ENCODE measurements at regions not wholly inside any gene's neighbourhood (a gene's known extent, or its start where the extent isn't known, plus 50 kb on each side); places are given as distances from the start of the nearest gene placed in this dataset.

- Mint-ChIP-seq H3K36me3 (ENCODE audit: unreplicated experiment) (peaks cover 4% of the 10 kb centered on the region), H3K4me3 (ENCODE audit: unreplicated experiment) (no peak overlapping the region), H3K27ac (ENCODE audit: unreplicated experiment) (peak overlapping the region; percentile 34), H3K9me3 (ENCODE audit: unreplicated experiment) (peaks cover 6% of the 10 kb centered on the region), H3K4me1 (ENCODE audit: low read depth, unreplicated experiment) (peaks cover 17% of the 10 kb centered on the region), H3K27me3 (ENCODE audit: unreplicated experiment) (peaks cover 2% of the 10 kb centered on the region)
- DNase-seq: no peak
- TF ChIP-seq, protein P1, sequence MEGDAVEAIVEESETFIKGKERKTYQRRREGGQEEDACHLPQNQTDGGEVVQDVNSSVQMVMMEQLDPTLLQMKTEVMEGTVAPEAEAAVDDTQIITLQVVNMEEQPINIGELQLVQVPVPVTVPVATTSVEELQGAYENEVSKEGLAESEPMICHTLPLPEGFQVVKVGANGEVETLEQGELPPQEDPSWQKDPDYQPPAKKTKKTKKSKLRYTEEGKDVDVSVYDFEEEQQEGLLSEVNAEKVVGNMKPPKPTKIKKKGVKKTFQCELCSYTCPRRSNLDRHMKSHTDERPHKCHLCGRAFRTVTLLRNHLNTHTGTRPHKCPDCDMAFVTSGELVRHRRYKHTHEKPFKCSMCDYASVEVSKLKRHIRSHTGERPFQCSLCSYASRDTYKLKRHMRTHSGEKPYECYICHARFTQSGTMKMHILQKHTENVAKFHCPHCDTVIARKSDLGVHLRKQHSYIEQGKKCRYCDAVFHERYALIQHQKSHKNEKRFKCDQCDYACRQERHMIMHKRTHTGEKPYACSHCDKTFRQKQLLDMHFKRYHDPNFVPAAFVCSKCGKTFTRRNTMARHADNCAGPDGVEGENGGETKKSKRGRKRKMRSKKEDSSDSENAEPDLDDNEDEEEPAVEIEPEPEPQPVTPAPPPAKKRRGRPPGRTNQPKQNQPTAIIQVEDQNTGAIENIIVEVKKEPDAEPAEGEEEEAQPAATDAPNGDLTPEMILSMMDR (IDR thresholded peaks at IDR 0.05; ENCODE audit: partially characterized antibody, unreplicated experiment): no peak
These were observed 98.8 kb upstream of the GAP43 start for GRCh38 chr3:115524549-115524948.

DNA sequence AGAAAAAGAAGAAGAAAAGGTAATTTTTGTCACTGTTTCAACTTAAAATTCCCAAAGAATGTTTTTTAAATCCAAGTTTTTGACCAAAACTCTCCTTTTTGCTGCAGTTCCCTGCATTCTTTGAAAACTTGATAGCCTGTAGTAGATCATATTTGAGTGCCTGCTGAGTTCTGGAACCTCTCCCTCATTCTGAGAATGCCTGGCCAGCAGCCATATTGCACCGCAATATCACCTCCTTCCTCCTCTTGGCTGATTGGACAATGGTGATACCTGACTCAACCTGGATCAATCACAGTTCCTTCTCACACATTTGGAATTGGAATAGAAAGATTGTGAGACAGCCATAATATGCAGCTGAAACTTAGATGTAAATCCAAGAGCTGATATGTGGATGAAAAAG lies 97.6 kb upstream of the GAP43 start:
- peaks cover 4% of the 10 kb centered on the region for H3K36me3 Mint-ChIP-seq (ENCODE audit: unreplicated experiment)
- peaks cover 6% of the 10 kb centered on the region for H3K9me3 Mint-ChIP-seq (ENCODE audit: unreplicated experiment)
- peak overlapping the region; percentile 16 for H3K27ac Mint-ChIP-seq (ENCODE audit: unreplicated experiment)
- TF ChIP-seq, protein P1 (IDR thresholded peaks at IDR 0.05; ENCODE audit: partially characterized antibody, unreplicated experiment): no peak
- peaks cover 17% of the 10 kb centered on the region for H3K4me1 Mint-ChIP-seq (ENCODE audit: low read depth, unreplicated experiment)
- peaks cover 2% of the 10 kb centered on the region for H3K27me3 Mint-ChIP-seq (ENCODE audit: unreplicated experiment)
- no peak for DNase-seq
- no peak overlapping the region for H3K4me3 Mint-ChIP-seq (ENCODE audit: unreplicated experiment)

DNA sequence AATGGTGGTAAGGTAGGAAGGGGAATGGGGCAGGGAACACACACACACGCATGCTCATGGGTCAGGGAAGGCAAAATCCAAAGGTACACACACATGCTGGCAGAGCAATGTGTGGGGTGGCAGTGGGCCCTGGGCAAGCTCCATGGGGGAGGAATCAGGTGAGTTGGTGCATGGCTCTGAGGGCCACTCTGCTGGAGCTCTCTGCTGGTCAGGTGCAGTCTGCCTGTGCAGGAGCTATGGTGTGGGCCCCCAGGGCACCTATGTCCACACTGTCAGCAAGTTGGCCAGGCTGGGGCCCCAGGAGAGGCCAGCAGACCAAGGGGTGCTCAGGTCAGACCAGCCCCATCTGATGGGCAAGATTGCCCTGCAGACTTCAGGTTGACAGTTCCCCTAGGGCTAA lies 90.1 kb upstream of the GAP43 start:
- TF ChIP-seq, protein P1 (IDR thresholded peaks at IDR 0.05; ENCODE audit: partially characterized antibody, unreplicated experiment): no peak
- H3K4me1 Mint-ChIP-seq (ENCODE audit: low read depth, unreplicated experiment): no peaks in the 10 kb centered on the region
- H3K36me3 Mint-ChIP-seq (ENCODE audit: unreplicated experiment): peaks cover 4% of the 10 kb centered on the region
- H3K27ac Mint-ChIP-seq (ENCODE audit: unreplicated experiment): no peak overlapping the region
- H3K9me3 Mint-ChIP-seq (ENCODE audit: unreplicated experiment): peaks cover 3% of the 10 kb centered on the region
- no peak for DNase-seq
- H3K27me3 Mint-ChIP-seq (ENCODE audit: unreplicated experiment): no peaks in the 10 kb centered on the region
- no peak overlapping the region for H3K4me3 Mint-ChIP-seq (ENCODE audit: unreplicated experiment)

- Mint-ChIP-seq H3K27ac (ENCODE audit: unreplicated experiment) (no peak overlapping the region), H3K4me3 (ENCODE audit: unreplicated experiment) (no peak overlapping the region), H3K36me3 (ENCODE audit: unreplicated experiment) (no peaks in the 10 kb centered on the region), H3K27me3 (ENCODE audit: unreplicated experiment) (no peaks in the 10 kb centered on the region), H3K9me3 (ENCODE audit: unreplicated experiment) (peaks cover 3% of the 10 kb centered on the region), H3K4me1 (ENCODE audit: low read depth, unreplicated experiment) (no peaks in the 10 kb centered on the region)
- TF ChIP-seq, protein P1 (IDR thresholded peaks at IDR 0.05; ENCODE audit: partially characterized antibody, unreplicated experiment): no peak
- DNase-seq: no peak
These were observed 87.1 kb upstream of the GAP43 start for GRCh38 chr3:115536171-115536570.

DNA sequence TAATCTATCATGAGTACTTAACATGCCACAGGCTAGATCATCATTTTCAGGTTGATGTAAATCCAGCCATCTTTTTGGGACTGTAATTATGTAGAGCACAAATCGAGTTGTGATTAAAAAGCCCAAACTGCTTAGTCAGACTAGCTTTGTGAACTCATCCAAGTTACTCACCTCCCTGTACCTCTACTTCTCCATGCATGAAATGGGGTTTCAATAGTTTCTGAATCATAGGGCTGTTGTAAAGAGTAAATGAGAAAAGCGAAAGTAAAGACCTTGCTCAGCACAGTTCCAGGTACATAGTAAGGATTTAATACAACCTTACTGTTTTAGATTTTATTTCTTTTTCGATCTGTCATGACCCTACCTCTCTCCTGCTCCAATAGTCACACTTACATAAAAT lies 85.6 kb upstream of the GAP43 start:
- Mint-ChIP-seq H3K27me3 (ENCODE audit: unreplicated experiment) (peaks cover 3% of the 10 kb centered on the region), H3K36me3 (ENCODE audit: unreplicated experiment) (no peaks in the 10 kb centered on the region), H3K27ac (ENCODE audit: unreplicated experiment) (no peak overlapping the region), H3K9me3 (ENCODE audit: unreplicated experiment) (peaks cover 3% of the 10 kb centered on the region), H3K4me3 (ENCODE audit: unreplicated experiment) (no peak overlapping the region), H3K4me1 (ENCODE audit: low read depth, unreplicated experiment) (no peaks in the 10 kb centered on the region)
- TF ChIP-seq, protein P1 (IDR thresholded peaks at IDR 0.05; ENCODE audit: partially characterized antibody, unreplicated experiment): no peak
- DNase-seq: no peak
